Liver (tissue), 3 donors: ENCODE measurements at regions not wholly inside any gene's neighbourhood (a gene's known extent, or its start where the extent isn't known, plus 50 kb on each side); places are given as distances from the start of the nearest gene placed in this dataset.

Source experiments
- ATF3 ChIP-seq: IDR thresholded peaks from 2 replicates; pipeline ENCODE4 v1.6.1; 2016; ENCODE audit warnings: antibody characterized with exemption
- CTCF ChIP-seq: fragments of 150-350 bp; IDR thresholded peaks from 2 replicates; pipeline ENCODE4 v1.5.1; 2017; ENCODE audit warnings: improper control_type of control experiment, low read depth, low read length; ENCODE audit not compliant: missing input control
- GABPA ChIP-seq, 2 donors: IDR thresholded peaks in 1 of 2; conservative IDR thresholded peaks in 1 of 2; 2 replicates each; pipeline ENCODE4 v1.6.1; 2016; ENCODE audit warnings: antibody characterized with exemption in 2 of 2, mild to moderate bottlenecking in 1 of 2, moderate library complexity in 1 of 2
- RAD21 ChIP-seq, 2 donors: IDR thresholded peaks; 2 replicates each; pipeline ENCODE4 v1.6.1; 2016; ENCODE audit warnings: antibody characterized with exemption in 2 of 2, mild to moderate bottlenecking in 2 of 2
- RXRA ChIP-seq, 2 donors: IDR thresholded peaks; 2 replicates each; pipeline ENCODE4 v1.6.1; 2017 to 2018; ENCODE audit warnings: antibody characterized with exemption in 2 of 2, mild to moderate bottlenecking in 1 of 2
- donor health status: healthy.
- donor health status: healthy.

GRCh38 chr2:200039724-200040650 is 84.6 kb downstream of the MAIP1 start:
- TF ChIP-seq ATF3 (no peak), CTCF (no peak), RAD21 (IDR thresholded peaks at IDR 0.05) (no peak), GABPA (IDR thresholded peaks at IDR 0.05 in 1 of 2, conservative IDR thresholded peaks at IDR 0.05 in 1 of 2) (no peak), RXRA (IDR thresholded peaks at IDR 0.05) (peak in 1 of 2 donors; percentile 47)
